LNCAP (cell line): ENCODE measurements at regions not wholly inside any gene's neighbourhood (a gene's known extent, or its start where the extent isn't known, plus 50 kb on each side); places are given as distances from the start of the nearest gene placed in this dataset.

Experiments used
- TF ChIP-seq, protein P1 (sequence below): fragments of 450-650 bp; IDR thresholded peaks from 2 replicates; pipeline ENCODE4 v1.5.1; 2017; ENCODE audit warnings: mild to moderate bottlenecking

DNA sequence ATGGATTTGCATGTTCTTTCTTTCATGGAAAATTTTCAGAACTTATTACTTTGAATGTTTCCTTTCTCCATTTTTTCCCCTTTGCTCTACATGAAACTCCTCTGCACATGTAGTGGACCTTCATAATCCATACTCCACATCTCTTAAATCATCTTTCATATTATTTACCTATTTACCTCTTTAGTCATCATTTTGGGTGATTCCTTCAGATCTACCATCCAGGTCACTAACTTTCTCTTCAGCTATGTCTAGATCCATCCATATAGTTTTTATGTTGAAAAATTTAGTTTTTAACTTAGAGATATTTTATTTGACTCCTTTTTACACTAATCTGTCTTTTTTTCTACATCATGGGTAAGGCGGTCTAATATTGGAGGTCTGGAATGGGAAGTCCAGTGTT is 586.6 kb downstream of the NR2F1-AS1 start:
- TF ChIP-seq, protein P1, sequence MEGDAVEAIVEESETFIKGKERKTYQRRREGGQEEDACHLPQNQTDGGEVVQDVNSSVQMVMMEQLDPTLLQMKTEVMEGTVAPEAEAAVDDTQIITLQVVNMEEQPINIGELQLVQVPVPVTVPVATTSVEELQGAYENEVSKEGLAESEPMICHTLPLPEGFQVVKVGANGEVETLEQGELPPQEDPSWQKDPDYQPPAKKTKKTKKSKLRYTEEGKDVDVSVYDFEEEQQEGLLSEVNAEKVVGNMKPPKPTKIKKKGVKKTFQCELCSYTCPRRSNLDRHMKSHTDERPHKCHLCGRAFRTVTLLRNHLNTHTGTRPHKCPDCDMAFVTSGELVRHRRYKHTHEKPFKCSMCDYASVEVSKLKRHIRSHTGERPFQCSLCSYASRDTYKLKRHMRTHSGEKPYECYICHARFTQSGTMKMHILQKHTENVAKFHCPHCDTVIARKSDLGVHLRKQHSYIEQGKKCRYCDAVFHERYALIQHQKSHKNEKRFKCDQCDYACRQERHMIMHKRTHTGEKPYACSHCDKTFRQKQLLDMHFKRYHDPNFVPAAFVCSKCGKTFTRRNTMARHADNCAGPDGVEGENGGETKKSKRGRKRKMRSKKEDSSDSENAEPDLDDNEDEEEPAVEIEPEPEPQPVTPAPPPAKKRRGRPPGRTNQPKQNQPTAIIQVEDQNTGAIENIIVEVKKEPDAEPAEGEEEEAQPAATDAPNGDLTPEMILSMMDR, result no peak

DNA sequence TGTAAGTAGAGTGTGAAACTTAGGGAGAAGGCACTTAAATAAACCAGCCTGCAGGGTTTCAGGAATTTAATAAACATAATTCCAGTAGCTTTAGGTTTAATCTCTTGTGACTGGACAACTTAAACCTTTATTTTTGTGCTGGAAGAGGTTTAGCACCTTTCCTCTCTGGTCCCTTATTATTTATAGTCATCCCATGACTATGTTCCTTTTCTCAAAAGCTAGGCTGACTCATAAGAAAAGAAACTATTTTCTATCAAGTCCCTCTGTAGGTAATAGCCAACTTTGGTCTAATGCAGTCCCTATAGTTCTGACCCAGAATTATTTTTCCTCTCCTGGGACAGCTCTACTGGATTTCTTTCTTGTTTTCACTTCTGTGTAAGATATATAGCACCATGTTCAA is 588.9 kb downstream of the NR2F1-AS1 start:
- TF ChIP-seq, protein P1, result no peak

DNA sequence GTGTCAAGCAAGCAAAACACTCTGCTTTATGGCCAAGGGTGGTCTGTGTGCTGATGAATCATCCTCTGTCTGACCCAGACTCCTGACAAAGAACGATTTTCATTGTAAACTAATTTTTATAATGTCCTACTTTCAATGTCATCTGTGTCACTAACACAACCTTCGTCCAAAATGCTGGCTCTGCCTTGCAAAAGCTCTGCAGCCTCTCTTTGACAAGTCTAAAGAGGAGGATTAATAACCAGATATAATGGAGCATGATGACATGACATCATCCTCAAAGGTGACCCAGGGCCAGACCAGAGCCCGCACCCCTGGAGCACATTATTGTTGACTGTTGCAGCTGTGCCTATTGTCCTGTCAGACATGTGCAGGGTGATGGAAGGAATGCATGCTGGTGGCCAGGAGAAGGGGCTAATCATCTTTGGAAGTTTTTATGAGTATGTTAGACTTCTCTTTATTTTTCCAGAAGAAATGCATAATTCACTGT is 589.4 kb downstream of the NR2F1-AS1 start:
- TF ChIP-seq, protein P1, result no peak

DNA sequence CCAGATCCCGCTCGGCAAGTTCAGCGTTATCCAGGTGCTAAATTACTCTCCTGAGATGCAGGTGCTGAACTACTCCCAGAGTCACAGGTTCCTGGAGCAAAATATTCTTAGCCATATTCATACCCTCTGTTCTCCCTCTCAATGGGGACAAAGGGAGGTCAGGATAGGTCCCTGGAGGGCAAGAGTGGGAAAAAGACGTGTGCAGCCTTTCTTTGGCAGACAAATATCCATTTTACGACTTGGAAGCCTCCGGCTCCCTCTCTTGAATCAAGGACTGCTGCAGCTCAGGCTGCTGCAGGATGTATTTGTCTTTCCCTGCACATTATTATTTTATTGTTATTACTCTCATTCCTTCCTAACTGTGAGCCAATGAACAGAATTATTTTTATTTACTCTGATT is 590.2 kb downstream of the NR2F1-AS1 start:
- TF ChIP-seq, protein P1, result no peak

DNA sequence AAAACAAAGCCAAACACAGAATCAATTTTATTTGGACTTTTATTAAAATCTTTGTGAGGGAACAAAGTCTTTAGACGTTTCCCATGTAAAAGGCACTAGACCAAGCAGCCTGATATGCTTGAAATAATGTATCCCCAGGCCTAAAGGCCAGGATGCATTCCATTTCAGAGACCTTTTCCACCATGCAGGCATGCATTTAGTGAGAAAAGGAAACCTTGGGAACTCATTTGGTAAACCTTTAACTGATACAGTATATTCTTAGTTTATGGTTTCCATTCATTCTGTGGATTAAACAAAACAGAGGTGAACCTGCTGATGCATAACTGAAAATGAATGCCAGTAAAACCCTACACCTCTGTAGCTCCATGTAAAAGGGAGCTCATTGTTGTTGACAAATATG is 600.0 kb downstream of the NR2F1-AS1 start:
- TF ChIP-seq, protein P1, result no peak

DNA sequence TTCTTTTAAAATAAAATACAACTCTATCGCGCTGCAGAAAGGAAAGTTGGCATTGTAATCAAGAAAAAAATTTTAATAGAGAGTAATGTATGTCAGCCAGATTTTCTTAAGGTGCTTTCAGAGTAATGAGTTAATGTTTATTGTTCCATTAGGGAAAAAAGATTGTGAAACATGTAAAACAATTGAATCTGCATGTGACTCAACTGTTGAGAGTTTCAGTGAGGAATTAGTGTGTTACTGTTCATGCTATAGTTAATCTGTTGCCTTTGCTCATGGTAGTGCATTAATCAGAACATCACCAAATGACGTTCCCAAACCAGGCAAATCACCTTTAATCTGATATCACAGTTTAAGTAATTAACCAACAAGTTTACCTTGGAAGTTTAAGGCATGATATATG is 600.5 kb downstream of the NR2F1-AS1 start:
- TF ChIP-seq, protein P1, result no peak

DNA sequence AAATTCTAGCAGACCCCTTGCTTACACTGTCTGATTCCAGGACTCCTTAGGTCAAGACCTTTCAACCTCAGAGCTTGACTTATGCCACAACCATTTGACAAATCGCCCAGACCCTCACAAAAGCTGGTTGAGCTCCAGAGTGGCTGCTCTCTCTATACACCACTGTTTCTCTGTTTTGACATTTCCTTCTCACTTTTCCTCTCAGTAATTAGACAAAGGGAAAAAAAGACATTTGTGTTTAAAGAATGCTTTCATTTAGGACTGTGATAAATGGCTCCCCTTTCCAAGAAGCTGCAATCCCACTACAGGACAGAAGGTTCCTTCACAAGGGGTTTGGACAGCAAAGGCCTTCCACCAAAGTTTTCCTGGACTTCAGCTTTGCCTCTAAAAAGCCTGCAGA is 601.3 kb downstream of the NR2F1-AS1 start:
- TF ChIP-seq, protein P1, result no peak

DNA sequence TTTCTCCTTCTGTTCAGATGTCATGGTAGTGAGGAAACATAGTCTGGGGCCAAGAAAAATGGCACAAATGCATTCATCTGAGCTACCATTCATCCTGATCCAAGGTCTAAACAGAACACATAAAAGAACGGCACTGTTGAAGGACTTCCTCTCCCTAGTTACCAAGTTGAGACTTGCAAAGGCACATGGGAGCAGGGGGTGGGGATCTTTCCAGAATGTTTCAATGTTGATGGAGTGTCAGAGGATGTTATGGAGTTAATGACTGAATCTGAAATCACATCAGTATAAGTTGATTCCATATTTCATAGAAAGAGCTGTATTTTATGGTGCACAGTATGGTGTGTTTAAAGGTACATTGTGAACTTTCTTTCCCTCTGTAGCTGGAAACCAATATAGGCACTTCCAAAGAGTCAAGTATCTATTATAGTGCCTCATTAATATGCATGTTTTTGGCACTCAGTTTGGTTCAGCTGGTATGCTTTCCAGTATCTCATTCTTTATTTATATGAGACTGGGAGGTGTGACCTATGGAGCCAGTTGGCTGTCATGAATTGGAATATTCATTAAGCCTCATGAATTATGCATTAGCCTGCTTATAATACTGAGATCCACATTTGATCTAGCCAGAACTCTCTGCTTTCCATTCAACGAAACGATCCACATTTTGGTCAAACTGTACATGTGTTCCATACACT is 603.0 kb downstream of the NR2F1-AS1 start:
- TF ChIP-seq, protein P1, result no peak
